BE2C (cell line): ENCODE measurements at regions not wholly inside any gene's neighbourhood (a gene's known extent, or its start where the extent isn't known, plus 50 kb on each side); places are given as distances from the start of the nearest gene placed in this dataset.

Source experiments
- DNase-seq: peaks from one replicate; pipeline ENCODE4 v3.0.0-alpha.2; 2020
- H3K27me3 ChIP-seq: fragments of 250-450 bp; sonication (Bioruptor Pico); 2 replicates; pipeline ENCODE4 v1.5.1; 2020; ENCODE audit warnings: mild to moderate bottlenecking
- H3K36me3 ChIP-seq: fragments of 250-450 bp; sonication (Bioruptor Pico); 2 replicates; pipeline ENCODE4 v1.5.1; 2020; ENCODE audit warnings: mild to moderate bottlenecking
- H3K4me1 ChIP-seq: fragments of 250-450 bp; sonication (Bioruptor Pico); 2 replicates; pipeline ENCODE4 v1.5.1; 2020
- H3K4me3 ChIP-seq: 2 replicates; pipeline ENCODE4 v1.5.1; 2011; ENCODE audit warnings: low read depth, low read length
- H3K9me3 ChIP-seq: fragments of 250-450 bp; sonication (Bioruptor Pico); 2 replicates; pipeline ENCODE4 v1.5.1; 2020
- TF ChIP-seq, protein P1 (sequence below): IDR thresholded peaks from 2 replicates; pipeline ENCODE4 v1.5.1; 2012; ENCODE audit warnings: mild to moderate bottlenecking, low read depth, low read length

DNA sequence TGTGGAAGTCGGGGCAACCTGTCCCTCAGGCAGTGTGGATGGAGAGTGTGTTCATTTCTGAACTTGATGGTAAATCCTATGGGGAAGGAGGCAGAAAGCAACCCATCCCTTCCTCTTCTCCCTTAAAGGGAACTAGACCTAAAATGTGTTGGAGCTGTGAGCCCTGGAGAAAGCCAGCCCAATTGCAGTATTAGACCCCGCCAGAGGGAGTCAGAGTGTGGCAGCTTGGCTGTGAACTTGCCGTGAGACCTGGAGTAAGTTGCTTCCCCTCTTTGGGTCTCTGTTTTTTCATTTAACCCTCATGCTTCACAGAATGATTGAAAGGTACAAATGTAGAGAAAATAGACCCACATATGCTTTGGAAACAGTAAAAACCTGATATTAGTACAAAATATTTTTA lies 108.7 kb upstream of the PAK3 start:
- DNase-seq, result no peak

DNA sequence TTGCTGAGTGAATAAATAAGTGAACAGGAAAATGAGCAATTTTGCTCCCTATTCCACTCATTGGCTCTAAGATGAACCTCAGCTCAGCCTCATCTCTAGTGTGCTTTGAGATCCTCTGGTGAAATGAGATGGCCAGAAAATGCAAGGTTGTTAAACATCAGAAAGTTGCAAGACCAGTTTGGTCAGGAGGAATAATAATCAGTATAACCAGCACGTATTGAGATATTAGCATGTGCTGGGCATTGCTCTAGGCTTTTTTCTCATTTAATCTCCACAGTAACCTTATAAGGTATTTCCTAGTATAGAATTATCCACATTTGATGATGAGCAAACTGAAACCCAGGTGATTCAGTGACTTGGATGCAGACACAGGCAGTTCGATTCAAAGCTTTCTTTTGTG lies 110.5 kb upstream of the PAK3 start:
- TF ChIP-seq, protein P1, sequence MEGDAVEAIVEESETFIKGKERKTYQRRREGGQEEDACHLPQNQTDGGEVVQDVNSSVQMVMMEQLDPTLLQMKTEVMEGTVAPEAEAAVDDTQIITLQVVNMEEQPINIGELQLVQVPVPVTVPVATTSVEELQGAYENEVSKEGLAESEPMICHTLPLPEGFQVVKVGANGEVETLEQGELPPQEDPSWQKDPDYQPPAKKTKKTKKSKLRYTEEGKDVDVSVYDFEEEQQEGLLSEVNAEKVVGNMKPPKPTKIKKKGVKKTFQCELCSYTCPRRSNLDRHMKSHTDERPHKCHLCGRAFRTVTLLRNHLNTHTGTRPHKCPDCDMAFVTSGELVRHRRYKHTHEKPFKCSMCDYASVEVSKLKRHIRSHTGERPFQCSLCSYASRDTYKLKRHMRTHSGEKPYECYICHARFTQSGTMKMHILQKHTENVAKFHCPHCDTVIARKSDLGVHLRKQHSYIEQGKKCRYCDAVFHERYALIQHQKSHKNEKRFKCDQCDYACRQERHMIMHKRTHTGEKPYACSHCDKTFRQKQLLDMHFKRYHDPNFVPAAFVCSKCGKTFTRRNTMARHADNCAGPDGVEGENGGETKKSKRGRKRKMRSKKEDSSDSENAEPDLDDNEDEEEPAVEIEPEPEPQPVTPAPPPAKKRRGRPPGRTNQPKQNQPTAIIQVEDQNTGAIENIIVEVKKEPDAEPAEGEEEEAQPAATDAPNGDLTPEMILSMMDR, result no peak
- DNase-seq, result no peak

More for the DNA sequence above, 108.7 kb upstream of the PAK3 start:
- H3K9me3 ChIP-seq, result no peaks in the 10 kb centered on the region
- H3K36me3 ChIP-seq, result no peaks in the 10 kb centered on the region
- TF ChIP-seq, protein P1, result peak; percentile 32; the same call in 1 of the 2 replicates
- H3K27me3 ChIP-seq, result no peaks in the 10 kb centered on the region
- no peaks in the 10 kb centered on the region for H3K4me1 ChIP-seq
- H3K4me3 ChIP-seq, result no peak overlapping the region

DNA sequence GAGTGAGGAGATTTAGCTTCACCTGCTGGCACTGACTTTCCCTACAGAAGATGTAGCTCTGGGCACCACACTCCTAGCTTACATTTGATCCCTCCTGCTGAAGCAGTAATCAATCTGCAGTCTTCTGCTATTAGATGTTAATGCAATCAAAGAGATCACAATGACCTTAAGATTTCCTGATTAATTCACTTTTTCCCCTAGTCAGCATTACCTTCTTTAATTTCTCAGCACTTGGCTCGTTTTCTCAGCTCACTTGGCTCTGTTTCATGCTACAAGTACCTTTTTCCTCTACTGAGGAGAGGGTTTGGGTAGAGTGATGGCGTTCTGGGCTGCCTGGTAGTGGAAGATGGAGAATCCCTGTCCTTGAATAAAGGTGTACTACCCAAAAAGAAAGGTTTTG lies 113.0 kb upstream of the PAK3 start:
- Histone ChIP-seq H3K27me3 (no peaks in the 10 kb centered on the region), H3K9me3 (no peaks in the 10 kb centered on the region), H3K4me3 (no peak overlapping the region), H3K36me3 (no peaks in the 10 kb centered on the region), H3K4me1 (no peaks in the 10 kb centered on the region)
- DNase-seq, result no peak
- TF ChIP-seq, protein P1, result no peak

More for the DNA sequence above, 110.5 kb upstream of the PAK3 start:
- Histone ChIP-seq H3K4me1 (no peaks in the 10 kb centered on the region), H3K36me3 (no peaks in the 10 kb centered on the region), H3K27me3 (no peaks in the 10 kb centered on the region), H3K4me3 (no peak overlapping the region), H3K9me3 (no peaks in the 10 kb centered on the region)

DNA sequence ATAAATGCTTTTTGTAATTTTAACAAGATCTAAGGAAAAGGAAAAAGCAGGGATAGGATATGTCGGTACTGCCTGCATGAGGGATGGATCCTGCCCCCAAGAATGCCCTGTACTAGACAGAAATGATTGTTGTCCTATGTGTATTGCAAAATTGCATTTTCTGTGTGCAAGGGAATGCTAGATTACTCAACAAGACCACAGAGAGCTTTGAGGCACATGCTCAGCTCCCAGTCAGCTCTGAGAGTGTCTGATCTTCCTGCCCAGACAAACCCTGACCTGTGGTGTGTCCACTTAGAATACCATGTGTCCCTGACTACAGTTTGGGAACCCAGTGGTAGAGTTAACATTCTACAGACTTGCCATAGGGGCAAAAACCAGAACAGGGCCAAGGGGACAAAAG lies 129.2 kb upstream of the PAK3 start:
- Histone ChIP-seq H3K4me3 (no peak overlapping the region), H3K36me3 (no peaks in the 10 kb centered on the region), H3K27me3 (no peaks in the 10 kb centered on the region), H3K9me3 (no peaks in the 10 kb centered on the region), H3K4me1 (no peaks in the 10 kb centered on the region)
- DNase-seq, result no peak
- TF ChIP-seq, protein P1, result no peak

DNA sequence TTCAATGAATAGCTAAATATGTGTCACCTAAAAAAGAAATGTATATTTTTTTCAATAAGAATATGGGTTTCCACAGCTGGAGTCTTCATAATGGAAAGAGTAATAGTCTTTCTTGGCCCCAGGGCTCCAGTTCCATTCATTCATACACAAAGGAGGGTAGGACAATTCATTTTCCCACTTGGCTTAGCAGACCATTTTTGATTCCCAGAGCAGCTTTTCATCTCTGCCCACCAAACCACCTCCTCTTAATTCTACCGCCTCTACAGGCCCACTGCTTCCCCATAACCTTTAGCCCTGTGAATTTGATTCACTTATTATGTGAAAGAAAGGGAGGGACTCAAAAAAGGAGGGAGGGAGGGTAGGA lies 129.9 kb upstream of the PAK3 start:
- Histone ChIP-seq H3K9me3 (no peaks in the 10 kb centered on the region), H3K36me3 (no peaks in the 10 kb centered on the region), H3K4me1 (no peaks in the 10 kb centered on the region), H3K27me3 (no peaks in the 10 kb centered on the region), H3K4me3 (no peak overlapping the region)
- TF ChIP-seq, protein P1, result no peak
- DNase-seq, result no peak

DNA sequence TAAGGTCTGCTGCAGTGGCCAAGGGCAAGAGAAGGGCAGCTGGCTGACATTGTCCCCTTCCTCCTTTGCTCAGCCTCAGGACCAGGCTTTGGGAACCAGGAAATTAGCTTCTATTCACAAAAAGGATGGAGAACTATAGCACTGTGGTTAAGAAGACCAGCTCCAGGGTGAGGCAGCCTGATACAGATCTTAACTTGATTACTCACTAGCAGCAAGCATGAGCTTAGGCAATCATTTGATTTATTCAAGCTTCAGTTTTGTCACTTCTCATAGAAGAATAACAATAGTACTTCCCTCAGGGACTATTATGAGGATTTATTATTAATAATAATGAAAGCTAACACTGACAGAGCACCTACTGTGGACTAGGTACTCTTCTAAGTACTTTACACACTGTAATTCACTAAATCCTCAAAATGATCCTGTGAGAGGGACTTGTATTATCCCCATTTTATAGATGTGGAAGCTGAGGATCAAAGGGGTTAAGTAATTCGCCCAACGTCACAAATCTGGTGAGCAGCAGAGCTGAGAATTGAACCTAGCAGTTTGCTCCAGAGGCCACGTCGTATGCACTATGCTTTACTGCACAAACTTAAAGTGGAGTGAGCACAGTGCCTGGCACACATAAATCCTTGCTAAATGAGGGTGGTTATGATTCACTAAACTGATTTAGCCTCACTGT lies 130.4 kb upstream of the PAK3 start:
- H3K4me3 ChIP-seq, result no peak overlapping the region
- DNase-seq, result no peak

More for the DNA sequence above, 130.4 kb upstream of the PAK3 start:
- Histone ChIP-seq H3K27me3 (no peaks in the 10 kb centered on the region), H3K36me3 (no peaks in the 10 kb centered on the region), H3K9me3 (no peaks in the 10 kb centered on the region), H3K4me1 (no peaks in the 10 kb centered on the region)
- TF ChIP-seq, protein P1, result no peak
